ENCODE measurements at regions not wholly inside any gene's neighbourhood (a gene's known extent, or its start where the extent isn't known, plus 50 kb on each side); places are given as distances from the start of the nearest gene placed in this dataset.
"Not testable (repeated sequence)": the region's sequence is repeated elsewhere in the genome, so short reads cannot be mapped to it uniquely, and the experiment has no call there.

DNA sequence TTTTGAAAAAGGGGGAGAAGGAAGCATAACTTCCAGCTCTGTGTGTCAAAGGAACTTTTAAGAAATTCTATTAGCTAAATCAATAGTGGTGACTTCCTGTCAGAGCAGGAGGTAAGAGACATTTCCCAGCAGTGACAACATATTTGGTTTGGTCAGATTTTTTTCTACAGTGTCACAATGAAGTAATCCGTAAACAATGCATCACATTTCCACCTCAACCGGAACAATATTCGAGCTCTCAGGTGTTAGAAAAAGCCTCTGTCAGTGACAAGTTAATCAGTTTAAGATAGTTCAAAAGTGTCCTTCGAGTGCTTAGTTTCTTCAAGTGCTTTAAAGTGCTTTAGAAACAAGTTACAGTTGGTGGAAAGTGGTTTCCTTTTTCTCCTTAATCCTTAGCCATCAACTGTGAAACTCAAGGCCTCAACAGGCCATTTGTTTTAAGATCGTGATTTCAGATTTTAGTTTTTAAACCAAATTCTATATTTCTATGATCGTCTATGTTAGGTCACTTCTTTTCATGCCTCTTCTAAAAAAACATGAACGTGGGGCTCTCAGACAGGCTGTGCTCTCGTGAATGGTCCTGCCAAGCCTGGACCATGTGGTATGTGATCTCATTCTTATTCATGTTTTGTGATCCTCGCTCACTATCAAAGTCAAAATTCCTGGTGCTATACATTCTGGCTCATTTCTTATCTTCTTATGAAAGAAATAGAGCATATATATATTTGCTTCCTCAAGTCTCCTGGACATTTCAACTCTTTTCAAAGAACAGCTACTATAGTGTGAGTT, 181.9 kb upstream of the HMHB1 start:
- no peak overlapping the region for H3K4me3 ChIP-seq (ENCODE audit: low read depth, low read length)
- no peaks in the 10 kb centered on the region for H3K27me3 ChIP-seq (ENCODE audit: control insufficient read depth, insufficient read depth, low read length)
- ChIA-PET POLR2A (no interaction called here), CTCF (interaction anchor here (0.9 to 1.3 kb wide), 4 partner anchors 12 to 226 kb away, joined by 3 to 5 read pairs (median 3); no protein-coding TSS in a partner anchor)
- TF ChIP-seq, protein P1, sequence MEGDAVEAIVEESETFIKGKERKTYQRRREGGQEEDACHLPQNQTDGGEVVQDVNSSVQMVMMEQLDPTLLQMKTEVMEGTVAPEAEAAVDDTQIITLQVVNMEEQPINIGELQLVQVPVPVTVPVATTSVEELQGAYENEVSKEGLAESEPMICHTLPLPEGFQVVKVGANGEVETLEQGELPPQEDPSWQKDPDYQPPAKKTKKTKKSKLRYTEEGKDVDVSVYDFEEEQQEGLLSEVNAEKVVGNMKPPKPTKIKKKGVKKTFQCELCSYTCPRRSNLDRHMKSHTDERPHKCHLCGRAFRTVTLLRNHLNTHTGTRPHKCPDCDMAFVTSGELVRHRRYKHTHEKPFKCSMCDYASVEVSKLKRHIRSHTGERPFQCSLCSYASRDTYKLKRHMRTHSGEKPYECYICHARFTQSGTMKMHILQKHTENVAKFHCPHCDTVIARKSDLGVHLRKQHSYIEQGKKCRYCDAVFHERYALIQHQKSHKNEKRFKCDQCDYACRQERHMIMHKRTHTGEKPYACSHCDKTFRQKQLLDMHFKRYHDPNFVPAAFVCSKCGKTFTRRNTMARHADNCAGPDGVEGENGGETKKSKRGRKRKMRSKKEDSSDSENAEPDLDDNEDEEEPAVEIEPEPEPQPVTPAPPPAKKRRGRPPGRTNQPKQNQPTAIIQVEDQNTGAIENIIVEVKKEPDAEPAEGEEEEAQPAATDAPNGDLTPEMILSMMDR (IDR thresholded peaks at IDR 0.05; ENCODE audit: insufficient read depth, low read depth, low read length): no peak
- DNase-seq (ENCODE audit: low read depth): no peak
- H3K36me3 ChIP-seq (ENCODE audit: control insufficient read depth, insufficient read depth, low read length): no peaks in the 10 kb centered on the region

DNA sequence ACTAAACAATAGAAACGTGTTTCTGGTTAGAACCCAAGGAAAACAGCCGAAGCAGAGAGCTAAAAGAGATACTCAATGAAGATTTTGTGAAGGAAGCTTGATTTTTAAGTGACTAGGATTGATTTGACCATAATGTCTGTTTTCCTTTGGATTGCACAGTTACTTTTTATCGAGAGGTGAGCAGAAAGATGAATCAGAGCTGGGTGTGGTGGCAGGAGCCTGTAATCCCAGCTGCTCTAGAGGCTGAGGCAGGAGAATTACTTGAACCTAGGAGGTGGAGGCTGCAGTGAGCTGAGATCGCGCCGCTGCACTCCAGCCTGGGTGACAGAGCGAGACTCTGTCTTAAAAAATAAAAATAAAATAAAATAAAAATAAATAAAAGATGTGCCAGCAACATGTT, 186.9 kb upstream of the HMHB1 start:
- POLR2A ChIA-PET; H3K36me3 ChIP-seq (ENCODE audit: control insufficient read depth, insufficient read depth, low read length); H3K4me3 ChIP-seq (ENCODE audit: low read depth, low read length); DNase-seq (ENCODE audit: low read depth); H3K27me3 ChIP-seq (ENCODE audit: control insufficient read depth, insufficient read depth, low read length): not testable (repeated sequence)
- CTCF ChIA-PET: interaction anchor here (1.2 to 1.6 kb wide), 2 partner anchors 10 to 20 kb away, joined by 4 read pairs; no protein-coding TSS in a partner anchor

DNA sequence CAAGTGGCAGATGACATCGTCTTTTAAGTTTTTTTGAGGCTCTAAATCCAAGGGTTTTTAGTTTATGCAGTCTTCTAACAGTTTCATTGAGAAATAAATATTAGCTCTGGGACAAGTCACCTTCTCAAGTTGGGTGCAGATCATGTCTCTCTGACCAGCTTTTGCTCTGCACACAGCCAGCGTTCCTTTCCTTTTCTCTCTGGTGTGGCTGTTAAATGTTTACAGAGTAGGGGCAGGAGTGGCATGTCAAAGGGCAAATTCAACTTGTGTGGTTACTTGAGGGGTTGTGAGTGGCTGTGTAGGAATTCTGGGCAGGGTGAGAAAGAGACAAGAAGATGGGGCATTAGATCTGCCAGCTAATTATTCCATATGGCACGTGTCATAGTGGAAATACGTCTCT, 187.5 kb upstream of the HMHB1 start:
- Histone ChIP-seq H3K4me3 (ENCODE audit: low read depth, low read length) (no peak overlapping the region), H3K27me3 (ENCODE audit: control insufficient read depth, insufficient read depth, low read length) (no peaks in the 10 kb centered on the region), H3K36me3 (ENCODE audit: control insufficient read depth, insufficient read depth, low read length) (no peaks in the 10 kb centered on the region)
- no peak for DNase-seq (ENCODE audit: low read depth)
- POLR2A ChIA-PET: no interaction called here
- TF ChIP-seq, protein P1 (IDR thresholded peaks at IDR 0.05; ENCODE audit: insufficient read depth, low read depth, low read length): no peak
- CTCF ChIA-PET: interaction anchor here (1.2 to 1.6 kb wide), 2 partner anchors 10 to 19 kb away, joined by 4 read pairs; no protein-coding TSS in a partner anchor

DNA sequence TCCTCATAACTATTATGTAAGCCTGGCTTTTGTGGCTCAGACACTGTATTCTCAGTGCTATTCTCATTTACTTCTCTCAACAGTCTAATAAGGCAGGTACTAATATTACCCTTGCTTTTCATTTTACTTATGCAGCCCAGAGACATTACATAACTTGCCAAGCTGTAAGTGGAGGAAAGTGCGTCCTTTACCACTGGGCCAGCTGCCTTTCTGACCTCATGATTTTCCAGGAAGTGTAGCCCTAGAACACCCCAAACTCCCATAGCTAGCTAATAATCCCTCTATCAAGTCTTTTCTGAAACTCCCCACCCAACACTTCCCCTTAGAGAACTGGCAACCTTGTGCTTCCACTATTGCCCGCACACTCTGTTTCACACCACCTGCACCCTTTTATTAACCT, 192.9 kb upstream of the HMHB1 start:
- POLR2A ChIA-PET: no interaction called here
- no peak for DNase-seq (ENCODE audit: low read depth)
- Histone ChIP-seq H3K27me3 (ENCODE audit: control insufficient read depth, insufficient read depth, low read length) (no peaks in the 10 kb centered on the region), H3K4me3 (ENCODE audit: low read depth, low read length) (no peak overlapping the region), H3K36me3 (ENCODE audit: control insufficient read depth, insufficient read depth, low read length) (no peaks in the 10 kb centered on the region)
- TF ChIP-seq, protein P1 (IDR thresholded peaks at IDR 0.05; ENCODE audit: insufficient read depth, low read depth, low read length): no peak
- CTCF ChIA-PET: interaction anchor here (1.0 to 1.5 kb wide), 3 partner anchors 13 to 30 kb away, joined by 3 to 4 read pairs (median 4); no protein-coding TSS in a partner anchor

DNA sequence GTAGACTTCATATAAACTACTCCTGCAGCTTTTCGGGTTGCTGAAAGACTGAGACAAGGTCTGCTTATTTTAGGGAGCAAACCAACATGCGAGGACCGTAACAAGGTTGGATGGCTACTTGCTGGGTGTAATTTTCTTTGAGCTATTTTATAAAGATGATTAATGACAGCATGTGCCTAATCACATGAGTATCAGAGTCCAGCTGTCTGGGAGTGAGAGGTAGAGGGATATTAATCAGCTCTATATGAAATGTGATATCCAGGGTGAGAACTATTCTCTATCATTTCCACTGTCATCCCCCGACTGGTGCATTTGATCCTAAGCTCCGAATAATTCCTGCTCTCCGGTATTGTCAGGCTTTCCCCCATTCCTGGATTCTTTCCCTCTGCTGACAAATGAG, 193.8 kb upstream of the HMHB1 start:
- TF ChIP-seq, protein P1 (IDR thresholded peaks at IDR 0.05; ENCODE audit: insufficient read depth, low read depth, low read length): no peak
- ChIA-PET CTCF (interaction anchor here (0.9 to 1.5 kb wide), 4 partner anchors 11 to 29 kb away, joined by 3 to 4 read pairs (median 4); no protein-coding TSS in a partner anchor), POLR2A (no interaction called here)
- Histone ChIP-seq H3K4me3 (ENCODE audit: low read depth, low read length) (no peak overlapping the region), H3K27me3 (ENCODE audit: control insufficient read depth, insufficient read depth, low read length) (no peaks in the 10 kb centered on the region), H3K36me3 (ENCODE audit: control insufficient read depth, insufficient read depth, low read length) (no peaks in the 10 kb centered on the region)
- DNase-seq (ENCODE audit: low read depth): no peak

Data from BJ (cell line).